D721Med (cell line): ENCODE measurements at regions not wholly inside any gene's neighbourhood (a gene's known extent, or its start where the extent isn't known, plus 50 kb on each side); places are given as distances from the start of the nearest gene placed in this dataset.

ENCODE experiments used
- DNase-seq: peaks from one replicate; pipeline ENCODE4 v3.0.0; 2011; ENCODE audit warnings: low spot score; ENCODE audit not compliant: insufficient read length
- FAIRE-seq: peaks from 2 replicates; lab custom pipeline; 2011; peaks lifted over from hg19 to GRCh38; lab: Jason Lieb, UNC
- TF ChIP-seq, protein P1 (sequence below): IDR thresholded peaks from 2 replicates; pipeline ENCODE4 v1.5.1; 2012; ENCODE audit warnings: mild to moderate bottlenecking, control low read depth; ENCODE audit not compliant: insufficient read depth; ENCODE audit errors: missing control alignments

- TF ChIP-seq, protein P1, sequence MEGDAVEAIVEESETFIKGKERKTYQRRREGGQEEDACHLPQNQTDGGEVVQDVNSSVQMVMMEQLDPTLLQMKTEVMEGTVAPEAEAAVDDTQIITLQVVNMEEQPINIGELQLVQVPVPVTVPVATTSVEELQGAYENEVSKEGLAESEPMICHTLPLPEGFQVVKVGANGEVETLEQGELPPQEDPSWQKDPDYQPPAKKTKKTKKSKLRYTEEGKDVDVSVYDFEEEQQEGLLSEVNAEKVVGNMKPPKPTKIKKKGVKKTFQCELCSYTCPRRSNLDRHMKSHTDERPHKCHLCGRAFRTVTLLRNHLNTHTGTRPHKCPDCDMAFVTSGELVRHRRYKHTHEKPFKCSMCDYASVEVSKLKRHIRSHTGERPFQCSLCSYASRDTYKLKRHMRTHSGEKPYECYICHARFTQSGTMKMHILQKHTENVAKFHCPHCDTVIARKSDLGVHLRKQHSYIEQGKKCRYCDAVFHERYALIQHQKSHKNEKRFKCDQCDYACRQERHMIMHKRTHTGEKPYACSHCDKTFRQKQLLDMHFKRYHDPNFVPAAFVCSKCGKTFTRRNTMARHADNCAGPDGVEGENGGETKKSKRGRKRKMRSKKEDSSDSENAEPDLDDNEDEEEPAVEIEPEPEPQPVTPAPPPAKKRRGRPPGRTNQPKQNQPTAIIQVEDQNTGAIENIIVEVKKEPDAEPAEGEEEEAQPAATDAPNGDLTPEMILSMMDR = no peak
- DNase-seq (no peak), FAIRE-seq (no peak)
Observed at GRCh38 chr10:88023676-88024075, 160.3 kb downstream of the PTEN start.

DNA sequence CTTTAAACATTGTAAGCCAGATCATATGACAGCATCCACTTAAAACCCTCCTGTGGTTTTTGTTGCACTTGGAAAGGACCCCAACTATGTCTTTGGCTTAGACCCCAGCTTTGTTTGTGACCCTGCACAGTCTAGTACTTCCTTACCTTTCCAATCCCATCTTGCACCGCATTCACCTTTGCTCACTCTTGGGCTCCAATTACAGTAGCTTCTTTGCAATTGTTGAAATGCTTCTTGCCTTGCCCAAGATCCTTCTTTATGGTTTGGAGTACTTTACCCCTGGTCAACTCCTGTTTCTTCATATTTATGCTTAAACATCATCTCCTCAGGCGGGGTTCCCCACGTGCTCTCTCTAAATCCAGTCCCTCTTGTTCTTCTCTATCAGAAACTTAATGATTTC lies 162.6 kb downstream of the PTEN start:
- no peak for FAIRE-seq
- TF ChIP-seq, protein P1 = no peak
- no peak for DNase-seq

- no peak for FAIRE-seq
- DNase-seq = no peak
- TF ChIP-seq, protein P1 = no peak
Observed at GRCh38 chr10:88027570-88027969, 164.1 kb downstream of the PTEN start.

DNA sequence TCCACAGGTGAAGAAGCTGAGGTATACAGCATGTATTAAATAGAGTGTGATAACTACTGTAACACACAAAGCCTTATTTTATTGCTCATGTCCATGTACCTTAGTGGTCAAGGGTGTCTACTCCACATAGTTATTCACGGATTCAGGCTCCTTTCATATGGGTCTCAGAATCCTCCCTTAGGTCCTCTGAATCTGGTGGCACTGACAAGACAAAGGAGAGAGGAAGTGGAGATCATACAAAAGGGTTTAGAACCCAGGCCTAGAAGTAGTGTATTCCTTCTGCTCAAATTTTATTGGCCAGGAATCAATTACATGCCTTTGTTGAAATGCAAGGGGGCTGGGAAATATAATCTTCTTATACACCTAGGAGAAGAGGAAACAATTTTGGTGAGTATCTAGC lies 164.6 kb downstream of the PTEN start:
- TF ChIP-seq, protein P1 = no peak
- FAIRE-seq = no peak
- DNase-seq = no peak

- no peak for DNase-seq
- TF ChIP-seq, protein P1 = no peak
- FAIRE-seq = no peak
Observed at GRCh38 chr10:88028654-88029053, 165.2 kb downstream of the PTEN start.

DNA sequence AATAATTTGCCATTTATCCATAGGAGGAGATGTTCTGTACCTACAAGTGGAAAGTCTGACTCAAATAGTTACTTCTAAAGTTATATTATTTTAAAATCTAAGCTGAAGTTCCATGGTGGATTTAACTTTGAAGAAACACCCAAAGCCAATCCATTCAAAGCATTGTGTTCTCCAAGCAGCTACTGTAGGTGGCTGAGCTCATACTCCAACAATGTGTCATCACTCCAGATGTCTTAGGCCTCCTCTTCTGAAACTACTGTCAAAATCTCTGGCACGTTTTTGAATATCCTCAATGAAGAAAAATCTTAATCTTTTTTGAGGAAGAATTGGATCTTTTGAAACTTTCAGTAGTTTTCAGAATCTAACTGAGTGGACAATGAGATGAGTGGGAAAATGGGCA lies 169.1 kb downstream of the PTEN start:
- FAIRE-seq = no peak
- TF ChIP-seq, protein P1 = no peak
- DNase-seq = no peak

DNA sequence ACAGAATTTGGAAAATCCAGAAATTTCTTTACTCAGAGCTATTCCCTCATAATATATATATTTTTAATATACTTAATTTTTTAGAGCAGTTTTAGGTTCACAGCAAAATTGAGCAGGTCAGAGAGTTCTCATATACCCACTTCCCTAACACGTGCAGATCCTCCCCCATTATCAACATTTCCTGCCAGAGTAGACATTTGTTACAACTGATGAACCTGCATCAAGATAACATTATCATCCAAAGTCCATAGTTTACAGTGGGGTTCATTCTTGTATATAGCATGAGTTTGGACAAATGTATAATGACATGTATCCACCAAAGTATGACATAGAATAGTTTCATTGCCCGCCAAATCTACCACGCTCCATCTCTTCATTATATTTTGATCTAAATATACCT lies 170.0 kb downstream of the PTEN start:
- FAIRE-seq (no peak), DNase-seq (no peak)
- TF ChIP-seq, protein P1 = no peak
